ENCODE measurements at regions not wholly inside any gene's neighbourhood (a gene's known extent, or its start where the extent isn't known, plus 50 kb on each side); places are given as distances from the start of the nearest gene placed in this dataset.

DNA sequence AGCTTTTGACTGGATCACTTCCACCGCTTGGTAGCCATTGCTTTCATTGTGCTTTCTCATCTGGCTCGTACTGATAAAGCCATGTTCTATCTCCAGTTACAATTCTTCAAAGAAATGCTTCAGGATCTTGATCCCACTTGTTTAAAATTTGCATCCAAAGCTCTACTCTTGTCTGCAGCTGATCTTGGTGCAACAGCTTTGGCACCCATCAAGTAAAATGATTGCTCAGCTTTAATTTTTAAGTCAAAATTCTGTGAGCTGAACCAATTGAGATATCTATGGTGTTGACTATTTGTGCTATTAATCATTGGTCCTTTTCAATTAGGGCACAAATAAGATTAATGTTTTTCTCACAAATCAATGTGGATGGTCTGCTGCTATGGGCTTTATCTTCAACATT is 54.8 kb upstream of the DUSP10 start:
- H3K27me3 Mint-ChIP-seq (ENCODE audit: unreplicated experiment): no peaks in the 10 kb centered on the region
- peaks cover 1% of the 10 kb centered on the region for H3K9me3 Mint-ChIP-seq (ENCODE audit: unreplicated experiment)
- DNase-seq: no peak
- H3K4me1 Mint-ChIP-seq (ENCODE audit: low read depth, unreplicated experiment): no peaks in the 10 kb centered on the region
- no peak overlapping the region for H3K27ac Mint-ChIP-seq (ENCODE audit: unreplicated experiment)
- no peak overlapping the region for H3K4me3 Mint-ChIP-seq (ENCODE audit: unreplicated experiment)
- no peak for TF ChIP-seq CTCF (IDR thresholded peaks at IDR 0.05; ENCODE audit: partially characterized antibody, unreplicated experiment)
- H3K36me3 Mint-ChIP-seq (ENCODE audit: unreplicated experiment): peaks cover 7% of the 10 kb centered on the region

DNA sequence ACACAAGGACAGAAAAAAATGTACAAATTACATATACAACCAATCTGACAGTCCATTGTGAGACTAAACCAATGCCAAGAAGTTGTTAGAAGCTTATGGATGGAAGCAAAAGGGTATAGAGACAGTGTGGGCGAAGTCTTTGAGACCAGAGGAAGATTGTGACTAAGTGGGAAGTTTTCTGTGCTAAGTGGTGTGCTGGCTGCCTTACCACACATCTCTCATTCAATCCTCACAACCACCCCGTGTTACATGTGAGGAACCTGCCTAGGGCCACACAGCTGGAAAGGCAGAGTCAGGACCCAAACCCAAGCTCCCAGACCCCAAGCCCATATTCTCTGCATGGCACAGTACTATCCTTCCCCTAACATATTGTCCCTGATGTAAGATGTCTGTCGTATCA is 53.5 kb upstream of the DUSP10 start:
- Mint-ChIP-seq H3K27me3 (ENCODE audit: unreplicated experiment) (no peaks in the 10 kb centered on the region), H3K4me3 (ENCODE audit: unreplicated experiment) (no peak overlapping the region), H3K36me3 (ENCODE audit: unreplicated experiment) (peaks cover 7% of the 10 kb centered on the region), H3K9me3 (ENCODE audit: unreplicated experiment) (peaks cover 1% of the 10 kb centered on the region), H3K27ac (ENCODE audit: unreplicated experiment) (no peak overlapping the region), H3K4me1 (ENCODE audit: low read depth, unreplicated experiment) (no peaks in the 10 kb centered on the region)
- no peak for TF ChIP-seq CTCF (IDR thresholded peaks at IDR 0.05; ENCODE audit: partially characterized antibody, unreplicated experiment)
- no peak for DNase-seq

- Mint-ChIP-seq H3K4me3 (ENCODE audit: unreplicated experiment) (no peak overlapping the region), H3K27me3 (ENCODE audit: unreplicated experiment) (no peaks in the 10 kb centered on the region), H3K27ac (ENCODE audit: unreplicated experiment) (no peak overlapping the region), H3K36me3 (ENCODE audit: unreplicated experiment) (peaks cover 7% of the 10 kb centered on the region), H3K4me1 (ENCODE audit: low read depth, unreplicated experiment) (no peaks in the 10 kb centered on the region), H3K9me3 (ENCODE audit: unreplicated experiment) (peaks cover 1% of the 10 kb centered on the region)
- no peak for TF ChIP-seq CTCF (IDR thresholded peaks at IDR 0.05; ENCODE audit: partially characterized antibody, unreplicated experiment)
- no peak for DNase-seq
Observed at GRCh38 chr1:221794935-221795334, 53.0 kb upstream of the DUSP10 start.

- Mint-ChIP-seq H3K27ac (ENCODE audit: unreplicated experiment) (no peak overlapping the region), H3K36me3 (ENCODE audit: unreplicated experiment) (peaks cover under 1% of the 10 kb centered on the region), H3K4me1 (ENCODE audit: low read depth, unreplicated experiment) (no peaks in the 10 kb centered on the region), H3K27me3 (ENCODE audit: unreplicated experiment) (no peaks in the 10 kb centered on the region), H3K9me3 (ENCODE audit: unreplicated experiment) (no peaks in the 10 kb centered on the region), H3K4me3 (ENCODE audit: unreplicated experiment) (no peak overlapping the region)
- TF ChIP-seq CTCF (IDR thresholded peaks at IDR 0.05; ENCODE audit: partially characterized antibody, unreplicated experiment): no peak
- no peak for DNase-seq
Observed at GRCh38 chr1:221794079-221794670, 52.3 kb upstream of the DUSP10 start.

DNA sequence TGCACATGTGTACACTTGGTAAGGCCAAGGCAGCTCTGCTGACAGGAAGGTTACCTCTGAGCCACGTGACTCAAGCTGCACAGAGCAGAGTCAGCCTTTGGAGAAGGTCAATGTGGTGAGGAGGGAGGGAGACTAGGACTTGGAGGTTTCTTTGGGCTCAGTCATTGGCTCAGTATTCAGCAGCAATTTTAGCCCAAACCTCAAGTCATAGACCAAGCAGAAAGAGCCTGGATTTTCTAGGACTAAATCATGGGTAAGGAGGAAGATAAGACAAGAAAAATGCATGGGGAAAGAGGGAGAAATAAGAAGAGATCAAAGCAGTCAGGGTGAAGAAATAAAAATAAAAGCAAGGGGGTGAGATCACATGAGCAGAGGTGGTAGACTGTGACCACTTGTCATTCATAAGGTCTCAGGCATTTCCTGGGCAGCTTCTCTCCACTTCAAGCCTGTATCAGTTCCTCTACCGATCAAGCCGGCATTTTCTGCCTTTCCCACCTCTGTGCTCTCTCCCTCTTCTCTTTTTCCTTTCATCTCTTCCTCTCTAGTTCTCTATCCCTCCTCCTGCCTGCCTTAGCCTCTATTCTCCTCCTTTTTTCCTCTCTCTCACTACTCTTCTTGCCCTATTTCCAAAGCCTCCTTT is 51.7 kb upstream of the DUSP10 start:
- Mint-ChIP-seq H3K9me3 (ENCODE audit: unreplicated experiment) (no peaks in the 10 kb centered on the region), H3K27ac (ENCODE audit: unreplicated experiment) (no peak overlapping the region), H3K27me3 (ENCODE audit: unreplicated experiment) (no peaks in the 10 kb centered on the region), H3K4me3 (ENCODE audit: unreplicated experiment) (no peak overlapping the region), H3K36me3 (ENCODE audit: unreplicated experiment) (no peaks in the 10 kb centered on the region), H3K4me1 (ENCODE audit: low read depth, unreplicated experiment) (no peaks in the 10 kb centered on the region)
- no peak for TF ChIP-seq CTCF (IDR thresholded peaks at IDR 0.05; ENCODE audit: partially characterized antibody, unreplicated experiment)
- no peak for DNase-seq
